ENCODE measurements at regions not wholly inside any gene's neighbourhood (a gene's known extent, or its start where the extent isn't known, plus 50 kb on each side); places are given as distances from the start of the nearest gene placed in this dataset.

GRCh38 chr2:82089518-82089917, 1785.0 kb upstream of the LRRTM1 start:
- TF ChIP-seq CTCF (IDR thresholded peaks at IDR 0.05) (no peak), POLR2A (IDR thresholded peaks at IDR 0.05) (no peak), POLR2AphosphoS5 (IDR thresholded peaks at IDR 0.05) (no peak)
